Panc1 (cell line): ENCODE measurements at regions not wholly inside any gene's neighbourhood (a gene's known extent, or its start where the extent isn't known, plus 50 kb on each side); places are given as distances from the start of the nearest gene placed in this dataset.
A peak's percentile ranks its signal among the peaks of the same experiment; 100 is the strongest.

ENCODE experiments used
- ATAC-seq: fragments of 200-7000 bp; cut with Tn5 transposase; 2 replicates; pipeline ENCODE4 v1.9.1; 2020; ENCODE audit warnings: mild to moderate bottlenecking, moderate library complexity
- BruUV-seq: library from RNA; stranded (reverse); fragments of 400-500 nt; replicated peaks from 2 replicates; lab custom pipeline; 2021; lab: Mats Ljungman, UMichigan
- CTCF ChIA-PET: fragments of 300-600 bp; sonication (Branson Sonifier 250); formaldehyde crosslinking; loops from one replicate; lab custom pipeline; 2022; ENCODE audit warnings: antibody characterized with exemption; lab: Charles Lee
- POLR2A ChIA-PET: fragments of 300-600 bp; sonication (Branson Sonifier 250); formaldehyde crosslinking; loops from one replicate; lab custom pipeline; 2022; ENCODE audit warnings: antibody characterized with exemption; lab: Charles Lee
- DNase-seq: peaks from one replicate; pipeline ENCODE4 v3.0.0-alpha.2; 2010; ENCODE audit warnings: low read depth, low spot score
- H3K27ac ChIP-seq: 2 replicates; pipeline ENCODE4 v1.5.1; 2011; ENCODE audit warnings: mild to moderate bottlenecking, low read length, inconsistent platforms
- H3K27me3 ChIP-seq: fragments of 200-500 bp; sonication (Bioruptor generic); 2 replicates; pipeline ENCODE4 v1.6.0; 2014; ENCODE audit warnings: low read length, inconsistent platforms; ENCODE audit not compliant: control insufficient read depth, insufficient read depth
- H3K36me3 ChIP-seq: fragments of 200-500 bp; sonication (Bioruptor generic); 2 replicates; pipeline ENCODE4 v1.5.1; 2014; ENCODE audit warnings: inconsistent platforms, mild to moderate bottlenecking, low read length, moderate library complexity; ENCODE audit not compliant: control insufficient read depth, insufficient read depth
- H3K4me1 ChIP-seq: 2 replicates; pipeline ENCODE4 v1.5.1; 2011; ENCODE audit warnings: inconsistent platforms, mild to moderate bottlenecking, low read length, moderate library complexity; ENCODE audit not compliant: control insufficient read depth, insufficient read depth
- H3K4me3 ChIP-seq, 2 experiments: 2 replicates each; pipeline ENCODE4 v1.5.1; 2011 to 2012; ENCODE audit warnings: low read depth in 2 of 2, low read length in 2 of 2, mild to moderate bottlenecking in 2 of 2, inconsistent platforms in 1 of 2, moderate library complexity in 1 of 2
- H3K9me3 ChIP-seq: fragments of 200-500 bp; sonication (Bioruptor generic); 2 replicates; pipeline ENCODE4 v1.5.1; 2014; ENCODE audit warnings: low read depth, mild to moderate bottlenecking, inconsistent platforms, low read length, moderate library complexity; ENCODE audit not compliant: control insufficient read depth, insufficient read depth
- CTCF ChIP-seq: fragments of 450-650 bp; IDR thresholded peaks from 2 replicates; pipeline ENCODE4 v1.5.1; 2017; ENCODE audit warnings: mild to moderate bottlenecking
- POLR2AphosphoS5 ChIP-seq: IDR thresholded peaks from 2 replicates; pipeline ENCODE4 v1.6.1; 2012; ENCODE audit warnings: mild to moderate bottlenecking, low read depth, low read length, moderate library complexity
- REST ChIP-seq, 2 experiments: IDR thresholded peaks; 2 replicates each; pipeline ENCODE4 v1.6.1; 2011 to 2012; ENCODE audit warnings: low read depth in 2 of 2, control low read depth in 1 of 2, low read length in 1 of 2, mild to moderate bottlenecking in 1 of 2, moderate library complexity in 1 of 2; ENCODE audit not compliant: insufficient read depth in 1 of 2
- SIN3A ChIP-seq: IDR thresholded peaks from 2 replicates; pipeline ENCODE4 v1.6.1; 2012; ENCODE audit warnings: low read depth, mild to moderate bottlenecking, low read length, moderate library complexity, borderline replicate concordance; ENCODE audit not compliant: insufficient read depth
- TCF7L2 ChIP-seq: IDR thresholded peaks from 2 replicates; pipeline ENCODE4 v1.6.1; 2011; ENCODE audit warnings: mild to moderate bottlenecking, low read depth, low read length, inconsistent platforms
- in situ Hi-C: cut with HindIII; loops from 2 replicates; pipeline ENCODE4 v1.10.0; 2016; ENCODE audit warnings: low sequenced_read_pairs, low pct_unique_long_range_greater_than_20kb
- intact Hi-C: fragments of 100-400 bp; cut with micrococcal nuclease; formaldehyde crosslinking; loops from one replicate; pipeline ENCODE4 v1.10.0; 2022; ENCODE audit not compliant: unreplicated experiment

GRCh38 chr5:175788155-175788787, 83.1 kb upstream of the CPLX2 start:
- DNase-seq (no peak), ATAC-seq (no peak)
- intact Hi-C loops (no loop called here), in situ Hi-C loops (no loop called here)
- no peaks in the 10 kb centered on the region for H3K9me3 ChIP-seq
- ChIA-PET CTCF (no interaction called here), POLR2A (no interaction called here)
- TF ChIP-seq POLR2AphosphoS5 = no peak
- TF ChIP-seq SIN3A = no peak
- no peak for TF ChIP-seq TCF7L2
- TF ChIP-seq REST (IDR thresholded peaks at IDR 0.05; ENCODE audit: insufficient read depth in 1 of 2, low read depth in 2 of 2, low read length in 1 of 2) = no peak
- TF ChIP-seq CTCF = no peak
- H3K4me1 ChIP-seq = no peaks in the 10 kb centered on the region
- no TSS peak for BruUV-seq
- no peak overlapping the region for H3K27ac ChIP-seq
- H3K4me3 ChIP-seq = no peak overlapping the region
- H3K27me3 ChIP-seq = peaks cover 11% of the 10 kb centered on the region; the same call in 1 of the 2 replicates
- no peaks in the 10 kb centered on the region for H3K36me3 ChIP-seq

- CTCF ChIA-PET = no interaction called here
- ATAC-seq (no peak), DNase-seq (no peak)
- Histone ChIP-seq H3K9me3 (no peaks in the 10 kb centered on the region), H3K27ac (no peak overlapping the region), H3K4me3 (no peak overlapping the region), H3K36me3 (no peaks in the 10 kb centered on the region), H3K27me3 (peaks cover 21% of the 10 kb centered on the region), H3K4me1 (no peaks in the 10 kb centered on the region)
- TF ChIP-seq REST (IDR thresholded peaks at IDR 0.05; ENCODE audit: insufficient read depth in 1 of 2, low read depth in 2 of 2, low read length in 1 of 2) (no peak), CTCF (peak; percentile 20; the same call in 1 of the 2 replicates)
- POLR2A ChIA-PET = no interaction called here
- no TSS peak for BruUV-seq
- in situ Hi-C loops (no loop called here), intact Hi-C loops (no loop called here)
Observed at GRCh38 chr5:175789670-175790069, 81.7 kb upstream of the CPLX2 start.
